Subcutaneous abdominal adipose tissue (tissue), 5 donors: ENCODE measurements at regions not wholly inside any gene's neighbourhood (a gene's known extent, or its start where the extent isn't known, plus 50 kb on each side); places are given as distances from the start of the nearest gene placed in this dataset.

Experiments used
- H3K27ac ChIP-seq: one replicate; pipeline ENCODE4 v1.7.0; 2013; ENCODE audit warnings: low read depth, mild to moderate bottlenecking, inconsistent platforms, low read length, moderate library complexity
- H3K27me3 ChIP-seq, 5 donors: one replicate each; pipeline ENCODE4 v1.7.0; 2013; ENCODE audit warnings: low read length in 5 of 5, inconsistent platforms in 1 of 5; ENCODE audit not compliant: control insufficient read depth in 5 of 5, insufficient read depth in 4 of 5
- H3K36me3 ChIP-seq, 5 donors: one replicate each; pipeline ENCODE4 v1.7.0; 2013; ENCODE audit warnings: low read length in 5 of 5; ENCODE audit not compliant: control insufficient read depth in 5 of 5, insufficient read depth in 5 of 5
- H3K4me1 ChIP-seq, 5 donors: one replicate each; pipeline ENCODE4 v1.7.0; 2013; ENCODE audit warnings: low read length in 5 of 5, mild to moderate bottlenecking in 3 of 5, moderate library complexity in 1 of 5; ENCODE audit not compliant: control insufficient read depth in 5 of 5, insufficient read depth in 5 of 5
- H3K4me3 ChIP-seq, 5 donors: one replicate each; pipeline ENCODE4 v1.7.0; 2013; ENCODE audit warnings: low read length in 5 of 5, low read depth in 1 of 5
- H3K9ac ChIP-seq, 5 donors: one replicate each; pipeline ENCODE4 v1.7.0; 2013; ENCODE audit warnings: low read length in 5 of 5, mild to moderate bottlenecking in 4 of 5, moderate library complexity in 3 of 5
- H3K9me3 ChIP-seq, 5 donors: one replicate each; pipeline ENCODE4 v1.7.0; 2013; ENCODE audit warnings: low read length in 5 of 5; ENCODE audit not compliant: control insufficient read depth in 5 of 5
- donor health status: healthy.
- donor health status: healthy.
- donor health status: healthy.
- donor health status: healthy.
- donor health status: healthy.

GRCh38 chr10:55329796-55330195, 528.8 kb upstream of the PCDH15 start:
- H3K9ac ChIP-seq = no peak overlapping the region

DNA sequence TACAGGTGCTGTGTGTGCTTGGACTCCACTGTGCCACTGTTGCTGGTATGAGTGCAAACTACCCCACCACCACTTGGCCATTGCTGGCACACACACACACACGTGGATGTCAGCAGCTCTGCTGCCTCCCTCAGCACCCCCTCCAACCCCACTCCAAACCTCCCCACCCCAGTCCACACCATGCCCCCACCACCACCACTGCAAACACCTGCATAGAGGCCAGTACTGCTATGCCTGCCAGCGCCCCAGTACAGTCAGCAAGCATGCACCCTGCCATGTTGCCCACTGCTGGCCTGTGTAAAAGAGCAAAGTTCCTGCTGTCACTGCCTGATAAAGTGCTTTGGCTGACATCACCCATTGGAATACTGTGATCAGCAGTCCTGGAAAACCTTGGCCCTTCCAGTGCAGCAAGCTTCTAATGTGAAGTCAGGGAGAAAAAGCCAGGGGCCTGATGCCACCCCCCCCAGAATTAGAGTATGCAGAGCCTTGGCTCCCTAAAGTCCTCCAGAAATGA, 519.2 kb upstream of the PCDH15 start:
- Histone ChIP-seq H3K36me3 (no peaks in the 10 kb centered on the region), H3K27me3 (no peaks in the 10 kb centered on the region), H3K4me1 (no peaks in the 10 kb centered on the region), H3K4me3 (no peak overlapping the region), H3K9me3 (peaks cover 0 to 9% (median 0%) of the 10 kb centered on the region in 5 donors), H3K9ac (no peak overlapping the region), H3K27ac (no peak overlapping the region)

More at GRCh38 chr10:55329796-55330195, 528.8 kb upstream of the PCDH15 start:
- H3K27ac ChIP-seq = no peak overlapping the region
- no peaks in the 10 kb centered on the region for H3K36me3 ChIP-seq
- H3K9me3 ChIP-seq = no peaks in the 10 kb centered on the region
- H3K4me3 ChIP-seq = no peak overlapping the region
- no peaks in the 10 kb centered on the region for H3K27me3 ChIP-seq
- H3K4me1 ChIP-seq = no peaks in the 10 kb centered on the region

DNA sequence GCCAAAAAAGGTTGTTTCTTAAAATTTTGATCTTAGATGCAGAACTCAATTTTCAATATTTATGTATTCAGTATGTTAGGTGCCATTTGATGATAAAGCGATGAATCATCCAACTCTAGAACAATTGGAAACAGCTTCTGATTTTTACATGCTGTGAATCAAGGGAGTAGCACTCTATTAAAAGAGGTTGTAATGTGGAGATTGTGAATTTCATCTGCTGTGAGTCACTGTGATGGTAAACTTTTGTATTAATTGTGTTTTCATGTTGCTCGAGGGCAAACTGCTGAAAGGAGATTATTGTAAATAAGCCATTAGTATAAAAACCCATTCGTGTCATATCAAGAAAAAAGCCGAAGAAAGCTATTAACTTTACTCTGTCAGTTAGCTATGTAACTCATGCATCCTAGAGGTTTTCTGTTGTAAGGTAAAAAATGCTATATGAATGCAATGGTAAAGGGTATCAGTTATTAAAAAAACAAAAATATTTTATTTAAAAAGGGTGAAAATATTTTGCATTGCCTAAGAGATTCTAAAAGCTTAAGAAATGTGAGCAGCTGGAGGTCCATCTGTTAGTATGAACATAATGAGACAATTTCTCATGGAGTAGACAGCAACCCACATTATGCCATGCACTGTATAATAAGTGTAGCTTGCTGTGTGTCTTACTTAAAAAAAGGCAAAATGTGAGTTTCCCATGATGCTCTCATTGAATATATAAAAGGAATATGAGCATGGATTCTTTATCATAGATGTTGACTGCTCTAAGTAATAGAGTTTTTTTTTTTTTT, 511.0 kb upstream of the PCDH15 start:
- Histone ChIP-seq H3K9me3 (no peaks in the 10 kb centered on the region), H3K4me1 (no peaks in the 10 kb centered on the region), H3K9ac (no peak overlapping the region)

GRCh38 chr10:55310143-55310542, 509.1 kb upstream of the PCDH15 start:
- Histone ChIP-seq H3K9me3 (no peaks in the 10 kb centered on the region), H3K4me1 (no peaks in the 10 kb centered on the region), H3K9ac (no peak overlapping the region), H3K4me3 (no peak overlapping the region), H3K36me3 (no peaks in the 10 kb centered on the region), H3K27ac (no peak overlapping the region), H3K27me3 (no peaks in the 10 kb centered on the region)

More for the DNA sequence above, 511.0 kb upstream of the PCDH15 start:
- Histone ChIP-seq H3K27ac (no peak overlapping the region), H3K36me3 (no peaks in the 10 kb centered on the region), H3K4me3 (no peak overlapping the region), H3K27me3 (no peaks in the 10 kb centered on the region)

- H3K9ac ChIP-seq = no peak overlapping the region
- no peaks in the 10 kb centered on the region for H3K36me3 ChIP-seq
- no peaks in the 10 kb centered on the region for H3K27me3 ChIP-seq
- H3K4me1 ChIP-seq = no peaks in the 10 kb centered on the region
- H3K9me3 ChIP-seq = no peaks in the 10 kb centered on the region
- no peak overlapping the region for H3K4me3 ChIP-seq
- H3K27ac ChIP-seq = no peak overlapping the region
Measured at GRCh38 chr10:55305285-55305684, 504.3 kb upstream of the PCDH15 start.

GRCh38 chr10:55287346-55287745, 486.3 kb upstream of the PCDH15 start:
- Histone ChIP-seq H3K27me3 (no peaks in the 10 kb centered on the region), H3K4me1 (no peaks in the 10 kb centered on the region), H3K9me3 (peaks cover 0 to 8% (median 0%) of the 10 kb centered on the region in 5 donors), H3K9ac (no peak overlapping the region), H3K36me3 (no peaks in the 10 kb centered on the region), H3K4me3 (no peak overlapping the region), H3K27ac (no peak overlapping the region)

DNA sequence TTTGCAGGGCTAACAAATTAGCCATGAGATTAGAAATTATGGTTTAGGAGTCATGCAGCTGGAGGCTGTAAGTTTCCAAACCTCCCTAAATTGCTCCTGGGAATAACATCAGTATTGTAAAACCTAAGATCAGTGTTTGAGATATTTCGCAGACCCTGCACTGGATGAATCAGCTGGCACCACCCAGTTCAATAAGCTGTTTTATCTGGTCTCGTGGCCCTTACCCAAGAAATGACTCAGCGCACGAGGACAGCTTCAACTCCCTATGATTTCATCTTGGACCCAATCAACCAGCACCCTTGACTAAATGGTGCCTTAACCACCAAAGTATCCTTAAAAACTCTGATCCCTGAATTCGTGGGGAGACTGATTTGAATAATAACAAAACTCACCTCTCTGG, 482.0 kb upstream of the PCDH15 start:
- Histone ChIP-seq H3K4me1 (no peaks in the 10 kb centered on the region), H3K4me3 (no peak overlapping the region), H3K27me3 (no peaks in the 10 kb centered on the region), H3K9ac (no peak overlapping the region), H3K36me3 (no peaks in the 10 kb centered on the region), H3K9me3 (peaks cover 0 to 8% (median 0%) of the 10 kb centered on the region in 5 donors), H3K27ac (no peak overlapping the region)

- H3K4me1 ChIP-seq = no peaks in the 10 kb centered on the region
- no peak overlapping the region for H3K4me3 ChIP-seq
Measured at GRCh38 chr10:55280696-55281095, 479.7 kb upstream of the PCDH15 start.

GRCh38 chr10:55277549-55277948, 476.5 kb upstream of the PCDH15 start:
- Histone ChIP-seq H3K27ac (no peak overlapping the region), H3K36me3 (no peaks in the 10 kb centered on the region), H3K9ac (no peak overlapping the region), H3K4me3 (no peak overlapping the region), H3K9me3 (no peaks in the 10 kb centered on the region), H3K27me3 (no peaks in the 10 kb centered on the region), H3K4me1 (no peaks in the 10 kb centered on the region)

More at GRCh38 chr10:55280696-55281095, 479.7 kb upstream of the PCDH15 start:
- Histone ChIP-seq H3K9ac (no peak overlapping the region), H3K36me3 (no peaks in the 10 kb centered on the region), H3K27ac (no peak overlapping the region), H3K9me3 (peaks cover 0 to 8% (median 0%) of the 10 kb centered on the region in 5 donors), H3K27me3 (no peaks in the 10 kb centered on the region)

DNA sequence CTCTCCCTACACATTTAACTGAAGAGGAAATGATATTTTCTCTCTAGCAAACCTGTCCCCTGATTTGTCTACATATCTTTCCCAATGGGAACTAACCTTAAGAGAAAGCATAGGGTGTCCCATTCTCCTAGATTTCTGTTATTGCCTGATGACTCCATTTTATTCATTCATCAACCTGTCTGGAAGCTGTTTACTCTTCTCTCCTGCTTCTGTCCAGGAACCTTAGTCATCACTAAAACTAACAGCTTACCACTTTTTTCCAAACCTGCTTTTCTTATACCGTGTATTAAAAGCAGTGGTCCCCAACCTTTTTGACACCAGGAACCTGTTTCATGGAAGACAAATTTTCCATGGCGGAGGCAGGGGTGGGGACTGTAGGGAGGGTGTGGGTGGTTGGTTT, 473.3 kb upstream of the PCDH15 start:
- H3K4me1 ChIP-seq = no peaks in the 10 kb centered on the region
- no peaks in the 10 kb centered on the region for H3K27me3 ChIP-seq
- H3K4me3 ChIP-seq = no peak overlapping the region
- no peaks in the 10 kb centered on the region for H3K36me3 ChIP-seq
- H3K9me3 ChIP-seq = no peaks in the 10 kb centered on the region
- no peak overlapping the region for H3K27ac ChIP-seq
- no peak overlapping the region for H3K9ac ChIP-seq
